ENCODE measurements at regions not wholly inside any gene's neighbourhood (a gene's known extent, or its start where the extent isn't known, plus 50 kb on each side); places are given as distances from the start of the nearest gene placed in this dataset.
"Not testable (repeated sequence)": the region's sequence is repeated elsewhere in the genome, so short reads cannot be mapped to it uniquely, and the experiment has no call there.

GRCh38 chr12:88865537-88865936, 285.3 kb upstream of the KITLG start:
- DNase-seq (ENCODE audit: low spot score), result no peak

GRCh38 chr12:88860851-88861250, 280.6 kb upstream of the KITLG start:
- no peak for ATAC-seq
- DNase-seq (ENCODE audit: low spot score), result no peak

More at GRCh38 chr12:88865537-88865936, 285.3 kb upstream of the KITLG start:
- no peak for ATAC-seq

GRCh38 chr12:88856201-88856600, 275.9 kb upstream of the KITLG start:
- ATAC-seq (peak; percentile 61), DNase-seq (ENCODE audit: low spot score) (no peak)

- ATAC-seq, result no peak
- no peak for DNase-seq (ENCODE audit: low spot score)
Observed at GRCh38 chr12:88855301-88855700, 275.0 kb upstream of the KITLG start.

- DNase-seq (ENCODE audit: low spot score) (no peak), ATAC-seq (no peak)
Observed at GRCh38 chr12:88854260-88854659, 274.0 kb upstream of the KITLG start.

GRCh38 chr12:88847246-88847645, 267.0 kb upstream of the KITLG start:
- not testable (repeated sequence) for DNase-seq (ENCODE audit: low spot score); ATAC-seq

- no peak for DNase-seq (ENCODE audit: low spot score)
- ATAC-seq, result no peak
Observed at GRCh38 chr12:88844426-88844825, 264.2 kb upstream of the KITLG start.

GRCh38 chr12:88842314-88842713, 262.0 kb upstream of the KITLG start:
- no peak for ATAC-seq
- no peak for DNase-seq (ENCODE audit: low spot score)

- ATAC-seq (no peak), DNase-seq (ENCODE audit: low spot score) (no peak)
Observed at GRCh38 chr12:88839486-88839885, 259.2 kb upstream of the KITLG start.

GRCh38 chr12:88836156-88836555, 255.9 kb upstream of the KITLG start:
- ATAC-seq (no peak), DNase-seq (ENCODE audit: low spot score) (no peak)

GRCh38 chr12:88834226-88834625, 254.0 kb upstream of the KITLG start:
- DNase-seq (ENCODE audit: low spot score), result no peak
- no peak for ATAC-seq

GRCh38 chr12:88833641-88834116, 253.4 kb upstream of the KITLG start:
- DNase-seq (ENCODE audit: low spot score) (no peak), ATAC-seq (no peak)

GRCh38 chr12:88828537-88828936, 248.3 kb upstream of the KITLG start:
- not testable (repeated sequence) for ATAC-seq

GRCh38 chr12:88820012-88820411, 239.7 kb upstream of the KITLG start:
- no peak for ATAC-seq
- no peak for DNase-seq (ENCODE audit: low spot score)

More at GRCh38 chr12:88828537-88828936, 248.3 kb upstream of the KITLG start:
- DNase-seq (ENCODE audit: low spot score), result not testable (repeated sequence)

- DNase-seq (ENCODE audit: low spot score) (no peak), ATAC-seq (no peak)
Observed at GRCh38 chr12:88816201-88816600, 235.9 kb upstream of the KITLG start.

GRCh38 chr12:88814779-88815178, 234.5 kb upstream of the KITLG start:
- DNase-seq (ENCODE audit: low spot score), result no peak
- no peak for ATAC-seq

GRCh38 chr12:88812610-88813009, 232.3 kb upstream of the KITLG start:
- ATAC-seq (no peak), DNase-seq (ENCODE audit: low spot score) (no peak)

- no peak for ATAC-seq
- no peak for DNase-seq (ENCODE audit: low spot score)
Observed at GRCh38 chr12:88810806-88811205, 230.5 kb upstream of the KITLG start.

GRCh38 chr12:88809841-88810240, 229.6 kb upstream of the KITLG start:
- not testable (repeated sequence) for ATAC-seq

GRCh38 chr12:88805692-88806091, 225.4 kb upstream of the KITLG start:
- ATAC-seq (no peak), DNase-seq (ENCODE audit: low spot score) (no peak)

More at GRCh38 chr12:88809841-88810240, 229.6 kb upstream of the KITLG start:
- DNase-seq (ENCODE audit: low spot score), result not testable (repeated sequence)

GRCh38 chr12:88805286-88805685, 225.0 kb upstream of the KITLG start:
- no peak for ATAC-seq
- DNase-seq (ENCODE audit: low spot score), result no peak

GRCh38 chr12:88802096-88802706, 221.9 kb upstream of the KITLG start:
- DNase-seq (ENCODE audit: low spot score), result no peak
- ATAC-seq, result no peak

Data from left lobe of liver (tissue), 2 donors.